Activated CD8-positive, alpha-beta T cell treated with anti-CD3 and anti-CD28 coated beads for 36 hours (primary cell): ENCODE measurements at regions not wholly inside any gene's neighbourhood (a gene's known extent, or its start where the extent isn't known, plus 50 kb on each side); places are given as distances from the start of the nearest gene placed in this dataset.
A peak's percentile ranks its signal among the peaks of the same experiment; 100 is the strongest.

Experiments used
- ATAC-seq: fragments of 200-7000 bp; cut with Tn5 transposase; one replicate; pipeline ENCODE4 v1.10.0; 2021; ENCODE audit warnings: mild to moderate bottlenecking, moderate library complexity
- CTCF ChIA-PET: fragments of 350-600 bp; sonication (Branson Sonifier 250); formaldehyde crosslinking; loops from one replicate; lab custom pipeline; 2021; ENCODE audit warnings: antibody characterized with exemption; lab: Charles Lee
- POLR2A ChIA-PET: fragments of 350-600 bp; sonication (Branson Sonifier 250); formaldehyde crosslinking; loops from one replicate; lab custom pipeline; 2021; ENCODE audit warnings: antibody characterized with exemption; lab: Charles Lee
- DNase-seq: peaks from one replicate; pipeline ENCODE4 v3.0.0-alpha.2; 2020
- H3K27ac Mint-ChIP-seq: one replicate; pipeline ENCODE4 v1.8.0; 2021; ENCODE audit warnings: mild to moderate bottlenecking, mixed read lengths
- H3K27me3 Mint-ChIP-seq: one replicate; pipeline ENCODE4 v1.8.0; 2021; ENCODE audit warnings: mixed read lengths
- H3K36me3 Mint-ChIP-seq: one replicate; pipeline ENCODE4 v1.8.0; 2021; ENCODE audit warnings: low read depth, mixed read lengths
- H3K4me1 Mint-ChIP-seq: one replicate; pipeline ENCODE4 v1.8.0; 2021; ENCODE audit warnings: low read depth, mixed read lengths
- H3K4me3 Mint-ChIP-seq: one replicate; pipeline ENCODE4 v1.8.0; 2021; ENCODE audit warnings: mild to moderate bottlenecking, moderate library complexity, mixed read lengths
- H3K9me3 Mint-ChIP-seq: one replicate; pipeline ENCODE4 v1.8.0; 2021; ENCODE audit warnings: mixed read lengths
- intact Hi-C: fragments of 100-400 bp; cut with micrococcal nuclease; formaldehyde crosslinking; loops from one replicate; pipeline ENCODE4 v1.10.0; 2022
- TF ChIP-seq, protein P1 (sequence below): fragments of 200-600 bp; IDR thresholded peaks from one replicate; pipeline ENCODE4 v1.8.0; 2022; ENCODE audit warnings: antibody characterized with exemption, mild to moderate bottlenecking

DNA sequence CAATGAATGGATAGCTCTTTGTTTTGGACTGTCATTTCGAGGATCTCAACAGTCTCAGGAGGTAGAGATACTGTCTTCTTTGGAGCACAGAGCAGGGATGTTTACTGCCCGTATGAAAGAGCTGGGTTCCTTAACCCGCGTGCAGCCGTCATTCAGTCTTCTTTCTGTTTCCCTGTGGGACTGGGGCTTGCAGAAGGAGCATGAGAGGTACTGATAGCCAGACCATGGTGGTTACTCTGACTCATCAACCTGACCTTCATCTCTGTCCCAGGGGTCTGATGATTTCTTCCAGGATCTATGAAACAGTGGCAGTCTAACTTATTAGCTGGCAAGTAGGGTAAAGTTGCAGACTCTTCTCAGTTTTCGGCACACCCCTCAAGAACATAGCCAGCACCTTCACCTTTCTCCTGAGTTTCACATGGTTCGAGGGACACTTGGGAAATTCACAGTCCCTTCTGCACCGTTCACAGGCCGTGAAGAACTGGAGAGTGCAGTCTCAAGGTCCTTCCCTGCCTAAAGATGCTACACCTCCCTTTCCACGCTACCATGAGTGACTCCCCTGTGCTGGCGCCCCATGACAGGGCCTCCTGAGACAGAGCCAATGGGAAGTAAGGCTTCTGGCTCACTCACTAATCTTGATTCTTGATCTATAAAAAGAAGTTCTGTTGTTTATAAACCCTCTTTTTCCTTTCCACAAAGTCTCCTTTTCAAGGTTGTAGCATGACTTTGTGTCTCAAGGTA lies 226.2 kb downstream of the MC4R start:
- Mint-ChIP-seq H3K36me3 (no peaks in the 10 kb centered on the region), H3K9me3 (no peaks in the 10 kb centered on the region), H3K27me3 (peaks cover 1% of the 10 kb centered on the region), H3K4me3 (no peak overlapping the region), H3K27ac (no peak overlapping the region), H3K4me1 (no peaks in the 10 kb centered on the region)
- intact Hi-C loops: no loop called here
- DNase-seq (no peak), ATAC-seq (peak; percentile 27)
- ChIA-PET CTCF (no interaction called here), POLR2A (no interaction called here)
- TF ChIP-seq, protein P1, sequence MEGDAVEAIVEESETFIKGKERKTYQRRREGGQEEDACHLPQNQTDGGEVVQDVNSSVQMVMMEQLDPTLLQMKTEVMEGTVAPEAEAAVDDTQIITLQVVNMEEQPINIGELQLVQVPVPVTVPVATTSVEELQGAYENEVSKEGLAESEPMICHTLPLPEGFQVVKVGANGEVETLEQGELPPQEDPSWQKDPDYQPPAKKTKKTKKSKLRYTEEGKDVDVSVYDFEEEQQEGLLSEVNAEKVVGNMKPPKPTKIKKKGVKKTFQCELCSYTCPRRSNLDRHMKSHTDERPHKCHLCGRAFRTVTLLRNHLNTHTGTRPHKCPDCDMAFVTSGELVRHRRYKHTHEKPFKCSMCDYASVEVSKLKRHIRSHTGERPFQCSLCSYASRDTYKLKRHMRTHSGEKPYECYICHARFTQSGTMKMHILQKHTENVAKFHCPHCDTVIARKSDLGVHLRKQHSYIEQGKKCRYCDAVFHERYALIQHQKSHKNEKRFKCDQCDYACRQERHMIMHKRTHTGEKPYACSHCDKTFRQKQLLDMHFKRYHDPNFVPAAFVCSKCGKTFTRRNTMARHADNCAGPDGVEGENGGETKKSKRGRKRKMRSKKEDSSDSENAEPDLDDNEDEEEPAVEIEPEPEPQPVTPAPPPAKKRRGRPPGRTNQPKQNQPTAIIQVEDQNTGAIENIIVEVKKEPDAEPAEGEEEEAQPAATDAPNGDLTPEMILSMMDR: no peak

DNA sequence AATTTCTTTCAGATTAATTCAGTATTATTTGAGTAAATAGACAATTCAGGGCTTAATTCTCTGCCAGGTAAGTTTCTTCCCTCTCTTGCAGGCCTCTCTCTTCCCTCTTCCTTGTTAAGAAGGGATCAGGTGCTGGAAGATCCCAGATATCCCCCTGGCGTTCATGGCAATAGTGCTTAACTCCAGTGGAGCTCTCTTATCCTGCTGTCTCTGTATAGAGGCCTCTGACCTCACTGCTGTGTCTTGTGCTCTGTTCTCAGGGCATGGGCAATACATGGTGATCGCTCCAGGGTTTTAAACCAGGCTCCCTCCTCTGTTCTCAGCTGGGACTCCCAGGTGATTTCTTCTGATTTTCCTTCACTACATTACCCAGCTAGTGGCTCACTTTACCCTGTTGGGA lies 226.8 kb downstream of the MC4R start:
- TF ChIP-seq, protein P1: no peak
- no peak overlapping the region for H3K27ac Mint-ChIP-seq
- H3K36me3 Mint-ChIP-seq: no peaks in the 10 kb centered on the region
- no peaks in the 10 kb centered on the region for H3K9me3 Mint-ChIP-seq
- POLR2A ChIA-PET: no interaction called here
- H3K4me1 Mint-ChIP-seq: no peaks in the 10 kb centered on the region
- DNase-seq (no peak), ATAC-seq (no peak)
- intact Hi-C loops: no loop called here
- H3K4me3 Mint-ChIP-seq: no peak overlapping the region
- peaks cover 1% of the 10 kb centered on the region for H3K27me3 Mint-ChIP-seq
- CTCF ChIA-PET: no interaction called here

DNA sequence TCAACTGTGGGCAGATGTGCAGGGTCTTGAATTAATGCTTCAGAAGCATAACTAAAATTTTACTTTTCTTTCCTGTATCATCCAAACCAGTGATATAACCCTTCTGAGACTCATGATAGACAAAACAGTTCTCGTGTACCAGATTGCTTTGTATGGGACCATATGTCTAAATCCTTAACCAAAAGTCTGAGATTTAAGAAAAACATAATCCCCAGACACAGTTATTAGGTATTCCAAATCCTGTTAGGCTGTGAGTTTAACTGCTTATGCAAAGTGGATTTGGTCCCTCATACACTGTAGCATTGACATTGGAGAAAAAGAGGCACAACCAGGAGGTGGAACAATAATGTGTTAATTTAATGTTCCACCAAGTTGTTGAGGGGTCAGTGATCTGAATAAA lies 235.0 kb downstream of the PMAIP1 start:
- POLR2A ChIA-PET: no interaction called here
- Mint-ChIP-seq H3K4me1 (no peaks in the 10 kb centered on the region), H3K9me3 (peaks cover 5% of the 10 kb centered on the region), H3K36me3 (no peaks in the 10 kb centered on the region), H3K4me3 (no peak overlapping the region), H3K27me3 (peaks cover 3% of the 10 kb centered on the region), H3K27ac (no peak overlapping the region)
- CTCF ChIA-PET: no interaction called here
- TF ChIP-seq, protein P1: no peak
- intact Hi-C loops: no loop called here
- DNase-seq (no peak), ATAC-seq (no peak)

DNA sequence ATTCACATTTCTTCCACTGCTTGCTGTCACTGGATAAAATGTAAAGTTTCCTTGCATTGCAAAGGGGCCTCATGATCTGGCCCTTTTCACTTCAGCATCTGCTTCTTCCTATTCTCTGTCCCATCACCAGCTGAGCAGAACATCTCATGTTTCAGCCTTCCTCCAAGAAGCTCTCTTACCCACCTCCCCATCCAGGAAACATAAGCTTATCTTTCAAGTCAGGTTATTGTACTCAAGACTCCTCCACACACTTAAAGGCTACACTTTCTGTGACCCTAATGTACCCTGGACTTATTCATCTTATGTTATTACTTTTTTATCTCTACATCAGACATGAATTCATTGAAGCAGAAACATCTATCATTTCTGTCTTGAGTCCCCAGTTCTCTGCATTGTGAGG lies 230.5 kb downstream of the PMAIP1 start:
- Mint-ChIP-seq H3K4me3 (no peak overlapping the region), H3K36me3 (no peaks in the 10 kb centered on the region), H3K4me1 (no peaks in the 10 kb centered on the region), H3K27ac (no peak overlapping the region), H3K9me3 (peaks cover 2% of the 10 kb centered on the region), H3K27me3 (no peaks in the 10 kb centered on the region)
- ChIA-PET CTCF (no interaction called here), POLR2A (no interaction called here)
- ATAC-seq (no peak), DNase-seq (no peak)
- TF ChIP-seq, protein P1: no peak
- intact Hi-C loops: no loop called here

DNA sequence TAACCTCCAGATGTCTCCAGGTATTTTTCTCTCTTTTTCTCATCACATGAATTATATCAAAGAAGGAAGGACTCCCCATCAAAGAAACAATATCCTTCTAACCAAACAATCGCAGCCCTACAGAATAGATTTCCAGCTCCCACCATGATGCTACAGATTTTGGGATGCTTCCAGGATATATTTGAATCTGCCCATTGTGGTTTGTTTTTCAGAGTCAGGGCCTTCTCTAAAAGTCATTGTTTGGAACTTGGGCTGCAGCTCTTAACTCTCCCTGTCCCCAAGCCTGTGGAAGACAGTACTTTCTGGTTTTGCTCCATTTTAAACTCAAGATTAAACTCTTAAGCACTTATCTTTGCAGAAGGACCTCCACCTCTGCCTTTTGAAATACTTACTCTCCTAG lies 223.2 kb downstream of the PMAIP1 start:
- no peaks in the 10 kb centered on the region for H3K4me1 Mint-ChIP-seq
- H3K36me3 Mint-ChIP-seq: no peaks in the 10 kb centered on the region
- ATAC-seq (no peak), DNase-seq (no peak)
- H3K9me3 Mint-ChIP-seq: no peaks in the 10 kb centered on the region
- CTCF ChIA-PET: interaction anchor here (1.0 kb wide), 1 partner anchor 135 kb away, joined by 3 read pairs; no protein-coding TSS in a partner anchor
- intact Hi-C loops: no loop called here
- POLR2A ChIA-PET: no interaction called here
- no peak overlapping the region for H3K4me3 Mint-ChIP-seq
- no peak overlapping the region for H3K27ac Mint-ChIP-seq
- TF ChIP-seq, protein P1: no peak
- no peaks in the 10 kb centered on the region for H3K27me3 Mint-ChIP-seq
